Lower leg skin (tissue), 4 donors: ENCODE measurements at regions not wholly inside any gene's neighbourhood (a gene's known extent, or its start where the extent isn't known, plus 50 kb on each side); places are given as distances from the start of the nearest gene placed in this dataset.

Experiments used
- DNase-seq, 2 donors: peaks; one replicate each; pipeline ENCODE4 v3.0.0-alpha.2; 2019; ENCODE audit warnings: low spot score in 2 of 2
- H3K4me3 ChIP-seq: fragments of 200-600 bp; sonication (generic); 2 replicates; pipeline ENCODE4 v1.5.1; 2017; ENCODE audit warnings: mild to moderate bottlenecking, low read depth; ENCODE audit not compliant: poor library complexity, severe bottlenecking
- CTCF ChIP-seq, 3 donors: fragments of 450-650 bp; IDR thresholded peaks; one replicate each; pipeline ENCODE4 v1.5.1; 2016; ENCODE audit warnings: antibody characterized with exemption in 3 of 3, mild to moderate bottlenecking in 3 of 3, moderate library complexity in 2 of 3
- POLR2A ChIP-seq, 2 donors: fragments of 450-650 bp; IDR thresholded peaks; one replicate each; pipeline ENCODE4 v1.6.1; 2016 to 2017; ENCODE audit warnings: antibody characterized with exemption in 2 of 2, mild to moderate bottlenecking in 1 of 2, moderate library complexity in 1 of 2
- WGBS, 2 donors: methylation state at CpG; one replicate each; pipeline ENCODE4 v1.1.5; 2018; 5-methylcytosine and 5-hydroxymethylcytosine counted together
- intact Hi-C: fragments of 100-400 bp; cut with DNase I; formaldehyde crosslinking; loops from one replicate; pipeline ENCODE4 v1.15.0; 2023; ENCODE audit warnings: low total_unique reads

GRCh38 chr2:208571764-208572131, 165.2 kb downstream of the PTH2R start:
- H3K4me3 ChIP-seq: no peak overlapping the region
- DNase-seq: no peak
- no peak for TF ChIP-seq POLR2A (IDR thresholded peaks at IDR 0.05)
- TF ChIP-seq CTCF (IDR thresholded peaks at IDR 0.05): no peak
- intact Hi-C loops: no loop called here

GRCh38 chr2:208573569-208573968, 167.0 kb downstream of the PTH2R start:
- H3K4me3 ChIP-seq: no peak overlapping the region
- intact Hi-C loops: no loop called here
- TF ChIP-seq CTCF (IDR thresholded peaks at IDR 0.05): no peak
- no peak for TF ChIP-seq POLR2A (IDR thresholded peaks at IDR 0.05)
- DNase-seq: no peak
- WGBS, 2 donors: 68% methylated on average over 1 of the region's 1 CpG

GRCh38 chr2:208579678-208580077, 173.1 kb downstream of the PTH2R start:
- no peak overlapping the region for H3K4me3 ChIP-seq
- intact Hi-C loops: no loop called here
- WGBS, 2 donors: 36 to 45% methylated on average over 1 of the region's 1 CpG
- no peak for TF ChIP-seq CTCF (IDR thresholded peaks at IDR 0.05)
- TF ChIP-seq POLR2A (IDR thresholded peaks at IDR 0.05): no peak
- DNase-seq: no peak

- intact Hi-C loops: no loop called here
- no peak for DNase-seq
- no peak overlapping the region for H3K4me3 ChIP-seq
- no peak for TF ChIP-seq POLR2A (IDR thresholded peaks at IDR 0.05)
- TF ChIP-seq CTCF (IDR thresholded peaks at IDR 0.05): no peak
- 59 to 62% methylated on average over 5 of the region's 5 CpGs for WGBS, 2 donors
Observed at GRCh38 chr2:208584378-208584985, 177.9 kb downstream of the PTH2R start.

GRCh38 chr2:208586516-208586915, 179.9 kb downstream of the PTH2R start:
- DNase-seq: no peak
- intact Hi-C loops: no loop called here
- WGBS, 2 donors: 78 to 86% methylated on average over 2 of the region's 2 CpGs
- no peak overlapping the region for H3K4me3 ChIP-seq
- no peak for TF ChIP-seq POLR2A (IDR thresholded peaks at IDR 0.05)
- TF ChIP-seq CTCF (IDR thresholded peaks at IDR 0.05): no peak

- DNase-seq: no peak
- intact Hi-C loops: no loop called here
- TF ChIP-seq POLR2A (IDR thresholded peaks at IDR 0.05) (no peak), CTCF (IDR thresholded peaks at IDR 0.05) (no peak)
Observed at GRCh38 chr2:208594642-208595385, 188.2 kb downstream of the PTH2R start.

More at GRCh38 chr2:208594642-208595385, 188.2 kb downstream of the PTH2R start:
- H3K4me3 ChIP-seq: no peak overlapping the region
